ENCODE measurements at regions not wholly inside any gene's neighbourhood (a gene's known extent, or its start where the extent isn't known, plus 50 kb on each side); places are given as distances from the start of the nearest gene placed in this dataset.

GRCh38 chr3:15976524-15976923 lies 178.7 kb upstream of the ANKRD28 start:
- TF ChIP-seq CTCF (conservative IDR thresholded peaks at IDR 0.05; ENCODE audit: low read depth, low read length) = no peak
- DNase-seq (ENCODE audit: low read depth) = no peak

GRCh38 chr3:15977090-15977489 lies 179.3 kb upstream of the ANKRD28 start:
- no peak for DNase-seq (ENCODE audit: low read depth)
- TF ChIP-seq CTCF (conservative IDR thresholded peaks at IDR 0.05; ENCODE audit: low read depth, low read length) = no peak
- H3K4me3 ChIP-seq (ENCODE audit: low read depth, low read length) = no peak overlapping the region

More at GRCh38 chr3:15976524-15976923, 178.7 kb upstream of the ANKRD28 start:
- no peak overlapping the region for H3K4me3 ChIP-seq (ENCODE audit: low read depth, low read length)

- DNase-seq (ENCODE audit: low read depth) = no peak
- H3K4me3 ChIP-seq (ENCODE audit: low read depth, low read length) = no peak overlapping the region
- TF ChIP-seq CTCF (conservative IDR thresholded peaks at IDR 0.05; ENCODE audit: low read depth, low read length) = no peak
Measured at GRCh38 chr3:15977598-15978232, 179.9 kb upstream of the ANKRD28 start.

GRCh38 chr3:15978801-15979200 lies 181.0 kb upstream of the ANKRD28 start:
- no peak overlapping the region for H3K4me3 ChIP-seq (ENCODE audit: low read depth, low read length)
- no peak for DNase-seq (ENCODE audit: low read depth)
- no peak for TF ChIP-seq CTCF (conservative IDR thresholded peaks at IDR 0.05; ENCODE audit: low read depth, low read length)

- DNase-seq (ENCODE audit: low read depth) = no peak
- no peak overlapping the region for H3K4me3 ChIP-seq (ENCODE audit: low read depth, low read length)
- no peak for TF ChIP-seq CTCF (conservative IDR thresholded peaks at IDR 0.05; ENCODE audit: low read depth, low read length)
Measured at GRCh38 chr3:15979495-15979894, 181.7 kb upstream of the ANKRD28 start.

- DNase-seq (ENCODE audit: low read depth) = no peak
- H3K4me3 ChIP-seq (ENCODE audit: low read depth, low read length) = no peak overlapping the region
- TF ChIP-seq CTCF (conservative IDR thresholded peaks at IDR 0.05; ENCODE audit: low read depth, low read length) = no peak
Measured at GRCh38 chr3:15979900-15980299, 182.1 kb upstream of the ANKRD28 start.

- no peak overlapping the region for H3K4me3 ChIP-seq (ENCODE audit: low read depth, low read length)
- DNase-seq (ENCODE audit: low read depth) = no peak
- TF ChIP-seq CTCF (conservative IDR thresholded peaks at IDR 0.05; ENCODE audit: low read depth, low read length) = no peak
Measured at GRCh38 chr3:15982243-15982642, 184.5 kb upstream of the ANKRD28 start.
